T-helper 9 cell (primary cell): ENCODE measurements at regions not wholly inside any gene's neighbourhood (a gene's known extent, or its start where the extent isn't known, plus 50 kb on each side); places are given as distances from the start of the nearest gene placed in this dataset.
"Not testable (repeated sequence)": the region's sequence is repeated elsewhere in the genome, so short reads cannot be mapped to it uniquely, and the experiment has no call there.

ENCODE experiments used
- DNase-seq: peaks from one replicate; pipeline ENCODE4 v3.0.0-alpha.2; 2020

DNA sequence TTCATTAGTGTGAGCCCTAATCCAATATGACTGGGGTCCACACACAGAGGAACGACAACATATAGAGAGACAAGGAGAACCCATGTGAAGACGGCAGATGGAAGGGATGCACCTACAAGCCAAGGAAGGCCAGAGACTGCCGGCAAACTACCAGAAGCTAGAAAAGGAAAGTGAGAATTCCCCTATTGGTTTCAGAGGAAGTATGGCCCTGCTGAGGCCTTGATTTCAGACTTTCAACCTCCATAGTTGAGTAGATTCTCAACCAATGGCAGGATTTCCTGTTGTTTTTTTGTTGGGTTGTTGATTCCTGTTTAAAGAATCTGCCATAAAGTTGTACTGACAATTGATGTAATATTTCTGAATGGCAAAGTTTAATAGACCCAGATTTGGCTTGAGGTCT lies 241.5 kb downstream of the SATB2 start:
- no peak for DNase-seq

DNA sequence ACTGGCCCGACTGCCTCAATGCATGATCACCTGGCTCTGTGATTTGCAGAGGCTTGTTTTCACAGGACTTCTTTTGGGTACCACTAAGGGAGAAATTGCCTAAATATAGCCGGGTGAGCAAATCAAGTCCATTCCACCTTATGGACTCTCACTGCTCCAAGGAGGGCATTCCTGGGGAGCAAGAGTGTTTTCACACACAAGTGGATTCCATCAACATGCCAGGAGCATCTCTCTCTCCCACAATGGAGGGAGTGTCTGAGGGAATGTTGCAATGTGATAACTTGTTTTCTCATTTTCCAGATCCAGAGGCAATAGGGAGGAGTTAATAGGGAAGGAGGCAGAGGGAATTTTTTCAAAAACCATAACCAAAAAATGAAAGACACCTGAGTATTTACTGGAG lies 250.7 kb downstream of the SATB2 start:
- no peak for DNase-seq

DNA sequence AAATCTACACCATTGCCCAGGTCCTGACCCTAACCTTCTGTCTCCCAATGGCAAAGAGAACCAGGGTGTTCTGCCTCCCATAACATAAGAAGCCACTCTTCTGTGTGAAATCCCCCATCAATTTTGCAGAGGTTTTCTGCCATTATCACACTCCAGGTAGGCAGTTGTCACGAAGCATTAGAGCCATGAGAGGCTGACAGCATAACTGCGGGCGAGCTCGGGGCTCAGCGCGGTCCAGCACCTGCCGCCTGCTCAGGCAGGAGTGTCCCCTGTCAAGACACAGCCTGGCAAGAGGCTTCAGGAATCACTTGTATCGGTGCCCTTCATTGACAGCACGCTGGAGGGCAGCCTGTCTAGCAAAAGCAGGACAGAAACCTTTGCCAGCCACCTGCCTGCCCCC lies 251.2 kb downstream of the SATB2 start:
- DNase-seq = no peak

DNA sequence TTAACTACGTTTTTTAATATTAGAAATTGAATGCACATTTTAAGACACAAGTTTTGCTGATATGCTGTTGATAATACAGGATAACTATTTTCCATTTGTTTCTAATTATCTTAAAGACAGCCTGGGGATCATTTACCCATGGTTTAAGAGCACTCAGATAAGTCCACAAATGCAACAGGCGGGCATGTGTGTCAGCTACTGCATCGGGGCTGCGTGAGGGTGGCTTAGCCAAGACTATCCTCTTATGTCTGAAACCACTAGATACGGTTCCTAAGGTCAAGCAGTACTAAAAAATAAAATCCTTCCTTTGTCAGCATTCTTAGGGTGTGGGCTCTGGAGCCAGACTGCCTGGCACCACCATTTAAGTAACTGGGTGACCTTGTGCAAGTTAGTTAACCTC lies 254.8 kb downstream of the SATB2 start:
- DNase-seq = no peak

DNA sequence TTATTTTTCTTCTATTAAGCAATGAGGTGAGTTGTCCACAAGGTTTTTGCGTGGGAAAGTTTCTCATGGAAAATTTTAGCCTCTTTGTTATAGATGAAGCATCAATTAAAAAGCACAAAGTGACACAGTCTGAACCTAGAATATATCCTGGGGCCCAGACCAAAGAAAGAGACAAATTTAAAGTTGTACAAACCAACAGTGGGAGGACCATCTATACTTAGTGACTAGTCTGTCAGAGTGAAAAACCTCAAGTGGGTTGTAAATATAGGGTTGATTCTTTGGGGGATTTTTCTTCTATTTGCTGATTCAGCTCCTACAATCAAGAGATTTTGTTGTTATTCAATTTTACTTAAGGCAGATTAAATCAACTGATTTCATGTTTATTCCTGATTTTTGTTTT lies 256.2 kb downstream of the SATB2 start:
- DNase-seq = no peak

DNA sequence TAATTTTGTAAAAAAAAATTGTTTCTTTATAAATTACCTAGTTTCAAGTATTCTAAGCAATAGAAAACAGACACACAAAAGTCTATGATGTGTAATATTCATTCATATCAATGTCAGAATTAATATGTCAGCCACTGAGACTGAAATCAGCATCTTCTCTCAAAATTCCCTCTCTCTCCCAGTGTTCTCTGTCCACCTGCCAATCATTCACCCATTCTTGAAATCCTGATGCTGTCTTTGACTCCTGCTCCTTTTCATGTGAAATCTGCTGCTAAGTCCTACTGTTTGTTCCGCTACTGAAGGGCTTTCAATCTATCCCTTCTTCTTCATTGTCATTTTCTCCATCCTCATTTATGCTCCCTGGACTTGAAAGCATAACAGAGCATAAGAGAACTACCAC lies 257.9 kb downstream of the SATB2 start:
- DNase-seq = no peak

DNA sequence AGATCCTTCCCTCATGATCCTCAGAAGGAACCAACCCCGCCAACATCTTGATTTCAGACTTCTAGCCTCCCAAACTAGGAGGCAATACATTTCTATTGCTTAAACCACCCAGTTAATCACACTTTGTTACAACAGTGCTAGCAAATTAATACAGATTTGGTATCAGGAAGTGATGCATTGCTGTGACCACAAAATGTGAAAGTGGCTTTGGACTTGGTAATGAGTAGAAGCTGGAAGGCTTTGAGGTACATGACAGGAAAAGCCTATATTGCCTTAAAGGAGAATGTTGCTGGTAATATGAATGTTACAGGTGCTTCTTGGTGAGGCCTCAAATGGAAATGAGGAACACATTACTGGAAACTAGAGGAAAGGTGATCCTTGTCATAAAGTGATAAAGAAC lies 260.3 kb downstream of the SATB2 start:
- no peak for DNase-seq

DNA sequence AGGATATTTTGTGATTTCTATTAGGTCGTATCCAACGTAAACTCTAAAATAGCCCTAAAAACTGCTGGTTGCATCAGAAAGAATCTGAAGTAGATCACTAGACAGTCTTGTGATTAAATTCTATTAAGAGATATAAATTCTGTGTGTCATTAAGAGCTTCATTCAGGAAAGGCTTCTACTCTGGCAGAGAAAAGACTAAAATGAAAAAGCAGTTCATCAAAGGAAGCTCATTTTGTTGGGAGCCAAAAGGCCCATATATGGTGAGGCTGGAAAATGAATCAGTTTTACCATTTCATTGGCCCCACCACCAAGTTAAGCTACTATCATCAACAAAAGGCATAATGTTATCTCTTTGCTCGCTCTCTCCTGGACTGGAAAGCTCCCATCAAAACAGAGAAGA lies 261.1 kb downstream of the SATB2 start:
- no peak for DNase-seq

DNA sequence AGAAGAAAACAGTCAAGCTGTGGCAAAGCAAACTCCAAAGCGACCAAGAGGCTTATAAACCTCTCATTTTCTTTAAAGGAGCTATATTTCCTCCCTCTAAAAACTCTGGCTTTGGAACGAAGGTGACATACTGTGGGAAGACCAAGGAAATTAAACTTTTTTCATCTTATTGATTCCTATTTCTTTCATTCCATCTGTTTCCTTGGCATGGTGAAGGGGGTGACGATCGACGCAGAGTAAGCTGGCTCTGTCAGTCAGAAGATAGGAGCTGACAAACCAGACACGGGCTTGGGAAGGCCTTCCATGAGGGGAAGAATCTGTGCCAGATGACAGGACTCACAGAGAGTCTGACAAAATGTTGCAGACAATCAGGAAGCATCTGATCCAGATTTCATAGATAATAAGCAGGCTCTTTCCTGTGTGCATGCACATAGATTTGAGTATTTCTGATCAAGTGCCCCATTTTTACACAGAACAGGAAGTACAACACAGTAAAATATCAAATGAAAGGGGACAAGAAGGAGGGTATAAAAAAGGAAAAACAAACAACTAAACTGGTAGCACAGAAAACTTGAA lies 261.7 kb downstream of the SATB2 start:
- no peak for DNase-seq

DNA sequence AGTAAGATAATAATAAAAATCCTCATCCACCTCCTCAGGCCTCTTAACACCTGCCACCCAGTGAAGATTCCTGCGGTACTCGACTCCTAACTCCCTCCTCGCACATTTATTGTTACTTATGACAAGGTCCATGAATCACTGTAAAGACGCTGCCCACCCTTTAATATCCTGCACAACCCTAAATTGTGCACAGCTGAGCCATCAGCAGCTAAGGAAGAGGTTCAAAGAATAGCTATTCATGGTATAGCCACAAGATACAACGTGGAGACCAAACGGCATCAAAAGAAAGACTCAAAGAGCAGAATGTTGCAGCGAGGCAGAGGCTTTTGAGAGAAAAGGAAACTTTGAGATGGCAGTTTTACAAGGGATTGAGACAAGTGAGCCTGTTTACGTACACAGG lies 266.3 kb downstream of the SATB2 start:
- DNase-seq = no peak

DNA sequence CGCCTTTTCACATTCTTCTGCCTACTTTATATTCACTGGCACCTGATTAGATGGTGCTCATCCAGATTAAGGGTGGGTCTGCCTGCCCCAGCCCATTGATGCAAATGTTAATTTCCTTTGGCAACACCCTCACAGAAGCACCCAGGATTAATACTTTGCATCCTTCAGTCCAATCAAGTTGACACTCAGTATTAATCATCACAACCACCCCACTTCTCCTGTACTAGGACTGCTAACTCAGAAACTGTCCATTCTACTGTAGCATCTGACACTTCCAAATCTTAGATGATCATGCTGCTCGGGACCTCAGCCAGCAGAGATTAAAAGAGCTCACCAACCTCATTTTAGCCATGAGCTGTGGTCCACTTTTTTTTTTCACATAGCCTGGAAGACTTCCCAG lies 268.5 kb downstream of the SATB2 start:
- no peak for DNase-seq

DNA sequence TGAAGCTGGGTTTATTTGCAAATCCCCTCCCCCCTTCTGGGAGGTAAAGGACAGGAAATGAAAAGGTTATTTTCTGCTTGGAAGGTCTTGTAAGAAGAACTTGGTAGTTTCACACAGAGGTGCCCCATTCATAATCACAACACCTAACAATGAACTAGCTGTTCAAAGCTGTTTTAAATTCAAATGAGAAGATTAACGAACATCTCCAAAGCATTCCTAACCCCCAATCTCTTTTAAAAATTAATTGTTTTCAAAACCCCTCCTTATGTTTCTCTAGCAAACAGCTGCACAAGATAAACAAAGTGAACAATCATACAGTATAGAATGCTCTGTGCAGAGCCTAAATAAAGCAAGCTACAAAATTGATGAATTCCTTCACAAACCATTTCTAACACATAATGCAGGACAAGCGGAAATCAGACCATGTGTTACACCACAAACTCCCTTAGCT lies 271.4 kb downstream of the SATB2 start:
- DNase-seq = no peak

DNA sequence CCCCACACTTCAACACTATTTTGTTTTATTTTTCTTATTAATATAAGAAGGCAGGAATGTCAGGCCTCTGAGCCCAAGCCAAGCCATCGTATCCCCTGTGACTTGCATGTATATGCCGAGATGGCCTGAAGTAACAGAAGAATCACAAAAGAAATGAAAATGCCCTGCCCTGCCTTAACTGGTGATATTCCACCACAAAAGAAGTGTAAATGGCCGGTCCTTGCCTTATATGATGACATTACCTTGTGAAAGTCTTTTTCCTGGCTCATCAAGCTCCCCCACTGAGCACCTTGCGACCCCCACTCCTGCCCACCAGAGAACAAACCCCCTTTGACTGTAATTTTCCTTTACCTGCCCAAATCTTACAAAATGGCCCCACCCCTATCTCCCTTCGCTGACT lies 272.6 kb downstream of the SATB2 start:
- not testable (repeated sequence) for DNase-seq

DNA sequence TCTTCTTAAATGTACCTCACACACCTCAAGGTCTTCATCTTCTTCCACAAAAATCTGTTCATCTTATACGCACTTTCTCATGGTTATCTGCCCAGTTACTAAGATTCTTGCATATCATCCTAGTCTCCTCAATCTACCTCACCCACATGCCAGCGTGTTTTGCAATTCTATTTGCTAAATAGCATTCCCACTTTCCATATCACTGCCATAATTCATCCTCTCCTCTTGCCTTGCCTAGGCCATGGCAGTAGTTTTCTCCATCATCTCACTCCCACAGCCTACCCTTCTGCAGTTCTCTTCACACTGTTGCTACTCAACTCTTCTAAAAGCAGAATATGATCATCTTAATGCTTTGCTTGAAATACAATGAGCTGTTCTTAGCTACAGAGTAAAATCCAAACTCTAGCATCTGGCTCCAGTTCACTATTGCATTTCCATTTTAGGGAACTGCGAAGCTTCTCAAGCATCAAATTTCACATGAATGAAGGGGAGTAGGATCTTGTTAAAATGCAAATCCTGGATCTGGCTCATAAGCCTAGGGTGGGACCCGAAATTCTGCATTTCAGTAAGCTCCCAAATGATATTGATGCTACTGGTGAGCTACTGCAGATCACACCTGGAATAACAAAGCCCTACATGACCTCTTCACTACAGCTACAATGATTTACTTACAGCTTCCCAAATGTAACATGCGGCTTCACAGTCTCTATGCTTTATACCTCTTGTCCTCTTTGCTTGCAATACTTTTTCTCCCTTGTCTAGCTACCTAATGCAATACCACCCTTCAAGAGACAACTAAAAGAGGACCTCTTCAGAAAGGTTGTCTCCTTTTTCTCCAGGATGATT lies 293.9 kb downstream of the SATB2 start:
- no peak for DNase-seq

DNA sequence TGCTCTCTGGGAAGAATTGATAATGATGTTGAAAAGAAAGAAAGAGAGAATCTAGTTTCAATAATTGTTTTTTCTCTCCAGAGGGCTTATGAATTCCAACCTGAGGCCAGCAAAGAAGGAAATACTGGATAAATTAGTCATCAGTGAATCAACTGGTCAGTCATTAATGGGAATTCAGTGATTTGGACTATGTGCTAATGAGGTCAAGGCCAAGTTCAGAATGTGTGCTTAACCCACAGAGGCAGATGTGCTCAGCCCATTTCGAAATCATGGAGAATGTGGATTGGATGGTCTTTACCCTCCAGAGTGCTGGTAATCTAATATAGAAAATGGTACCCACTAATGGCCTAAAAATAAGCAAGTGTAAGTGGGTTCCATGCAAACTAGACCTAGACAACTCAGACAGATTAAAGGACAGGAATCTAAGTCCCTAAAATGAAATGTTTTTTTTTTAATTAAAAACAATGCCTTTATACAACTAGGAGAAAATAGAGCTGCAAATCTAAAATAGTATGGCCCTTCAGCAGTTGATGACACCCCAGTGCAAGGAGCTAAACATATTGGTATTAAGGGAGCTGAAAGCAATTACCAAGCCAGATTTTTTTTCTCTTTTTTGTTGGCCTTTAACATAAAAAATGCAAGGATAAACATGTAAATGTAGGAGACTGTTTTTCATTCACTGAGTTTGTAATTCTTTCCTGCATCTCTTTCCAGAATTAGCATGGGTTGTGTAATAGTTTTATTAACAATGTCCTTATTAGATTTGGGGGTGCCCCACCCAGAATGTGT lies 296.9 kb downstream of the SATB2 start:
- no peak for DNase-seq

DNA sequence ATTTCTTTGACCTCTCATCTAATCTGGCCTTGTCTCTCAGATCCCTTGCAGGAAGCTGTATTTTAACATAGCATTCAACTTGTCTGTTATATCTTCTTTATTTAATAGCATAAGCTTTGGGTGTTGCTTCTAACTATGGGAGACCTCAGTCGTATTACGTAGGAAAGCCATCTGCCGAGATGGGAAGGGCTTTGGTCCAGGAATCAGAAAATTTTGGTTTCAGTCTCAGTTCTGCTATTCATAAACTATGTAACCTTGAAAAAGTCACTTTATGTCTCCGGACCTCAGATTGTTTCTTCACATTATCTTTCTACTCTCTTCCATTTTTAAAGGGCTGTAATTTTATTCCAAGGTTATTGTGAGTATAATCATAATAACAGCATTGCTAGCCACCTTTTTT lies 297.7 kb downstream of the SATB2 start:
- no peak for DNase-seq

DNA sequence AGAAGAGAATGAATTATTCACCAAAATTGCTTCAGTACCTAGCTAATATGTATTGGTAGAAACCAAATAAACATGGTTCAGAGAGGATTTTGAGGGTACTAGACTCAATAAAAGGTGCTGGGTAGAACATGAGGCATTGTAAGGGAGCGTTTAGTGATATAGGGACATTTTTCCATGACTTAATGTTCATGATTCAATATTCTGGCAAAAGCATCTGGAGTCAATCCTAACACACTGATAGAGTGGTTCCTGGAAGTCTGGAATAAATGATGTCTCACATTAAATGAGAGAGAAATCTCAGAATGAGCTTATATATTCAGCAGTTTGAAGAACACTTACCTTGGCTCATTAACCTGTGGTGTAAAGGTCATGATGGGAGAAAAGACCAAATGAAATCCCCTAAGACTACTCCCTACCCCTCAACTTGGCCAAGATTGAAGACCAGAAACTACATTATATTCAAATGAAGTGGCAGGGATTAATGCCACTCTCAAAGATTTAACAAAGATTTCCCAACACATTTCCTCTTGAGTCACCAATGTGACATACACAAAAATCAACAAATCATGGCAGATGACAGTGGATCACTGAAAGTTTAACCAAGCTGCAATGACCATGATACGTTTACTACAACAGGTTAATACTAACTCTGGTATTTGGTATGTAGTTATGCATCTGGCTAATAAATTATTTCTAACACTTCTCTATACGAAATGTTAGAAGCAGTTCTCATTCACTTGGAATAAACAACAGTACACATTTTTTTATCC lies 309.5 kb downstream of the SATB2 start:
- no peak for DNase-seq

DNA sequence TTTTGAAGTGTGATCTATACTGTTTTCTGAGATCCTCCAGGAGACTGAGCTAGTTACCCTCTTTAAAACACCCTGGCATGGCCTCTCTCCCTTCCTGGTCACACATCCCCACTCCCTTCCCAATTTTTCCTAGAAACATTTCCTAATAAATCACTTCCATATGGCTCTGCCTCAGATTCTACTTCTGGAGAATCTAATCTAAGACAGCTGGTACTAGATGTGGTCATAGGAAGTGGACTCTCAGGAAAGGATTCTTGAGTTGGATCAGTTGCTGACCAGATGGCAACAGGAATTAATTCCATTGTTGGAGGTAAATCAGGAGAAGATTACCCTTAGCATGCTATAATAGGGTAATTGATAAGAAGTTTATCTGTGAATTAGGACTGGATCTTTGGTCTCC lies 310.5 kb downstream of the SATB2 start:
- DNase-seq = no peak

DNA sequence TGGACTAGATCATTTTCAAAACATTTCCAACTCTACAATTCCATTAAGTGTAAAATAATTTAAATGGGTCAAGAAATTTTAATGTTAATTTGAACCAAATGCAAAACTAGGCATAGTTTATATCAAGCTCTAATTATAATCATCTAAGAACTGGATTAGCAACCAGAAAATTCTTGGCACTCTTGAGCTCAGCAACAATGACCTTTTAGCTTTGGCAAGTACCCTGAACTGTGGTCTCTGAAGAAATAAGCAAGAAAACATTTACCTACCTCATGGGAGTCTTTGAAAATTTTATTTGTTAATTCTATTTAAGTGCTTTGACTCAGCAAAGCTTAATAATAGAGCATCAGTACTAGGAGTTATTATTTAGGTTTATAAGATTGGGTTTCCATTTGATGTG lies 313.2 kb downstream of the SATB2 start:
- DNase-seq = no peak

DNA sequence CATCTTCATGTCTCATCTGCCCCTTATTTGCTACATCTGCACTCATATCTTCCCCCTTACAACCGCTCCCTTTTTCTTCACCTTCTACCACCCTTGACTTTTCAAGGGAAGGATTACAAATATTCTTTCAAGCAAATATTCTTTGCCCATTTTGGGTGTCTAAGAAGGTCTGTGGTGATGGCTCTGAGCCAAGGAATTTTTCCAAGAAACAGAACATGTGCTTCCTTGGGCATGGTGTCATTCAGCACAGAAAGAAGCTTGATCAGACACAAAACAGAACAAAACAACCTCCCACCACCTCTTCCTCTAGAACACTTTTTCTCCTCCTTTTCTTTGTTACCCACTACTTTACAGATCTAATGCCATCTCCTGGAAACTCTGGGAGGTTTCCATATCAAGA lies 313.7 kb downstream of the SATB2 start:
- DNase-seq = no peak

DNA sequence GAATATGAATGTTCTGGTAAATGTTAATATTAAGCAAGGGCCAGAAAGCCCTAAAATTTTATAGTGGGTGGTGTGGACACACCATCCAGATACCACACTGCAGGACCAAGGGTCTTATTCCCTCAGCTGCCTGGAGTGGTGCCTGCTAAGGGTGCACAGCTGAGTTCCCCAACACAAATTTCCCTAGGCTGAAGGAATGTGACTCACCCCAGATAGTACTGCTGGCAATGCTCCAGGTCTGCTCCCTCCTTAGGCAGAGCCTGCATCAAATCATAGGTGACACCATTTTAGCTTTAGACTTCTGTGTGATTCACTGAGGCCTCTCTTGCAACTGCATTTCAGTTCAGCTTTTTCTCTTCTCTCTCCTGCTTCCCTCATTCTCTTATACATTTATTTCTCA lies 321.1 kb downstream of the SATB2 start:
- no peak for DNase-seq

DNA sequence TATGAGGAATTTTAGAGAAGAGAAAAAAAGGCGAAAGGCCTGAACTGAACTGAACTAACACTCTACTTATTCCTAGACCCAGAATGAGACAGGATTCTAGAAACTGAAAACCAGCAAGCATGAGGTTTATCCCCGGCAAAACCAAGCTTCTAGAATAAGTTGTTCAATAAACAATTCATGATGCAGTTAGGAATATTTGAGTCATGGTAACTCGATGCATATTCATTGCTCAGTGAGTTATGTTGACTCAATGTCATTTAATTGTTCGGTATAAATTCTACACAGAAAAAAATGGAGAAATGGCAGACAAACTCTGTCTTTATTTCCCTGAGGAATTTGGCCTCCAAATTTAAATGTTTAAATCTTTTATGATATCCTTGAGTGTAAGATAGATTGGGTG lies 321.5 kb downstream of the SATB2 start:
- DNase-seq = no peak

DNA sequence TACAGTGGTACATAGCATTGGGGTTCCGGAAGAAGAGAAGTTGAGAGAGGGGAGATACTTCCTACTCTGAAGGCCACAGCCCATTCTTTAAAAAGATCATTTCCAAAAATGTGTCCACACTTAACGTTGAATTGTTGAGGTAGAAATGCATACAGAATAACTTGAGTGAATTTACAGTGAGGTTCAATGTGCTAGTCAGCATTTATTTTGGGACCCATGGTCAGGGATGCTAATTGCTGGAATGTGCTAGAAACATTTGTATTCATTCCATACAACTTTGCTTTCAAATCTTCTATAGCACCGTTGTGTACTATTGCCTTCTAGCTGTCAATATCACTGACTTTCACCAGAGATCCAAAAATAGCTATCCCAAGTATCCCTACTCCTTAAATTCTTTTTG lies 325.9 kb downstream of the SATB2 start:
- DNase-seq = no peak
